ENCODE measurements at regions not wholly inside any gene's neighbourhood (a gene's known extent, or its start where the extent isn't known, plus 50 kb on each side); places are given as distances from the start of the nearest gene placed in this dataset.

DNA sequence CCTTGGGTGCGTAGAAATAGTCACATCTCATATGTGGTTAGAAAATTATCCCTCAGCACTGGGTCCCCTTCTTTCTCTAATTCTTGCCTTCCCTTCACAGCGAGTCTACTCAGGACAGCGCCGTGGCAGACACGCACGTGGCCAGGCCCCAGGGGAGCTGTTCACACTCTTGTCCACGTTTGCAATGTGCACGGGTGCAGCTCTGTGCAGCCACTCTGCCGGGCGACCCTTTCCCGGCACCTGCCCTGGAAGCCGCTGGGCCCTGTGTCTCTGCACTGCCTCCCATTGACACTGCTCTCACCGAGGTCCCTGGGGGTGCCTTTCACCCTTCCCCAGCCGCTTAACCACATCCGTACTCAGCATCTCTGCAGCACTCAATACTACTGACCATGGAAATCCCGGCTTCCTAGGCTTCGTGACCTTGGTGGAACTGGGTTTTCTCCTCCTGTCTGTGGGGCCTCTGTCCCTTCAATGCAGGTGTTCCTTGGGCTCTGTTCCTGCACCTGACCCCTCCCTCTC lies 104.9 kb downstream of the DACT2 start:
- H3K9me3 ChIP-seq: no peaks in the 10 kb centered on the region
- no peak overlapping the region for H3K27ac ChIP-seq
- WGBS, 2 donors (ENCODE audit: low coverage in 1 of 2): 90 to 100% methylated on average over 1 to 17 of the region's 17 CpGs
- no peaks in the 10 kb centered on the region for H3K36me3 ChIP-seq
- in situ Hi-C loops (cut with MboI; ENCODE audit: low pct_ligation_motif_present in 1 of 4, low pct_unique_long_range_greater_than_20kb in 1 of 4, low sequenced_read_pairs in 3 of 4) (no loop called here), intact Hi-C loops (cut with DNase I; ENCODE audit: low total_unique reads) (no loop called here)
- TF ChIP-seq POLR2AphosphoS5 (IDR thresholded peaks at IDR 0.05) (no peak), POLR2A (IDR thresholded peaks at IDR 0.05) (no peak), EP300 (IDR thresholded peaks at IDR 0.05; ENCODE audit: low read depth) (no peak)
- TF ChIP-seq, protein P1, sequence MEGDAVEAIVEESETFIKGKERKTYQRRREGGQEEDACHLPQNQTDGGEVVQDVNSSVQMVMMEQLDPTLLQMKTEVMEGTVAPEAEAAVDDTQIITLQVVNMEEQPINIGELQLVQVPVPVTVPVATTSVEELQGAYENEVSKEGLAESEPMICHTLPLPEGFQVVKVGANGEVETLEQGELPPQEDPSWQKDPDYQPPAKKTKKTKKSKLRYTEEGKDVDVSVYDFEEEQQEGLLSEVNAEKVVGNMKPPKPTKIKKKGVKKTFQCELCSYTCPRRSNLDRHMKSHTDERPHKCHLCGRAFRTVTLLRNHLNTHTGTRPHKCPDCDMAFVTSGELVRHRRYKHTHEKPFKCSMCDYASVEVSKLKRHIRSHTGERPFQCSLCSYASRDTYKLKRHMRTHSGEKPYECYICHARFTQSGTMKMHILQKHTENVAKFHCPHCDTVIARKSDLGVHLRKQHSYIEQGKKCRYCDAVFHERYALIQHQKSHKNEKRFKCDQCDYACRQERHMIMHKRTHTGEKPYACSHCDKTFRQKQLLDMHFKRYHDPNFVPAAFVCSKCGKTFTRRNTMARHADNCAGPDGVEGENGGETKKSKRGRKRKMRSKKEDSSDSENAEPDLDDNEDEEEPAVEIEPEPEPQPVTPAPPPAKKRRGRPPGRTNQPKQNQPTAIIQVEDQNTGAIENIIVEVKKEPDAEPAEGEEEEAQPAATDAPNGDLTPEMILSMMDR (IDR thresholded peaks at IDR 0.05): no peak
- no peak overlapping the region for H3K4me3 ChIP-seq
- no peaks in the 10 kb centered on the region for H3K4me1 ChIP-seq
- DNase-seq: no peak
- no peaks in the 10 kb centered on the region for H3K27me3 ChIP-seq

DNA sequence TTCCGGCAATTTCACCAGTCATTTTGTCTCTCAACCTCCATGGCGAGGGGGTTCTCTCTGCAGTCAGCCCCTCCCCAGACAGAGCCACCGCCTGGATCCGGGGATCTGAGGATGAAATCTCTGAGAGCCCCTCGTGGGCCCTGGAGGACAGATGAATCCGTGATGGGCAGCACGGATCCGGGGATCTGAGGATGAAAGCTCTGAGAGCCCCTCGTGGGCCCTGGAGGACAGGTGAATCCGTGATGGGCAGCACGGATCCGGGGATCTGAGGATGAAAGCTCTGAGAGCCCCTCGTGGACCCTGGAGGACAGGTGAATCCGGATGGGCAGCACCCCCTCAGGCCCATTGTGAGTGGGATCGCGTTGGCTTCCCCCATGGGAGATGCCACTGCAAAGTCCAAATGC lies 106.5 kb downstream of the DACT2 start:
- intact Hi-C loops (cut with DNase I; ENCODE audit: low total_unique reads): no loop called here
- no peaks in the 10 kb centered on the region for H3K27me3 ChIP-seq
- TF ChIP-seq, protein P1 (IDR thresholded peaks at IDR 0.05): no peak
- TF ChIP-seq POLR2AphosphoS5 (IDR thresholded peaks at IDR 0.05) (no peak), EP300 (IDR thresholded peaks at IDR 0.05; ENCODE audit: low read depth) (no peak), POLR2A (IDR thresholded peaks at IDR 0.05) (no peak)
- no peak for DNase-seq
- H3K4me3 ChIP-seq: no peak overlapping the region
- H3K9me3 ChIP-seq: no peaks in the 10 kb centered on the region
- H3K4me1 ChIP-seq: no peaks in the 10 kb centered on the region
- in situ Hi-C loops (cut with MboI; ENCODE audit: low pct_ligation_motif_present in 1 of 4, low pct_unique_long_range_greater_than_20kb in 1 of 4, low sequenced_read_pairs in 3 of 4): no loop called here
- no peaks in the 10 kb centered on the region for H3K36me3 ChIP-seq
- 86% methylated on average over 16 of the region's 16 CpGs; no CpG with 5 or more reads in 1 of the 2 donors for WGBS, 2 donors (ENCODE audit: low coverage in 1 of 2)
- H3K27ac ChIP-seq: no peak overlapping the region

DNA sequence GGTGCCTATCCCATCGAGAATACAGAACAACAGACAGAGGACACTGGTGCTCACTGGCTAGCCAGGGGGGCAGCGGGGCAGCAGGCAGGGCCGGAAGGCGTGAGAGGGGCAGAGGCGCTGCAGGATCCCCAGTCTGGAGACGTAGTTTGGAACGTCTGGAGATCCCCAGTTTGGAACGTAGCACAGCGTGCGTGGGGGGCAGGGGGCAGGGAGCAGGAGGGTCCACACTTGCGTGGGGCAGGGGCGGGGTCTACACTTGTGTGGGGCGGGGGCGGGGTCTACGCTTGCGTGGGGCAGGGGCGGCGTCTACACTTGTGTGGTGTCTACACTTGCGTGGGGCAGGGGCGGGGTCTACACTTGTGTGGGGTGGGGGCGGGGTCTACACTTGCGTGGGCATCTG lies 107.2 kb downstream of the DACT2 start:
- in situ Hi-C loops (cut with MboI; ENCODE audit: low pct_ligation_motif_present in 1 of 4, low pct_unique_long_range_greater_than_20kb in 1 of 4, low sequenced_read_pairs in 3 of 4): no loop called here
- intact Hi-C loops (cut with DNase I; ENCODE audit: low total_unique reads): no loop called here

DNA sequence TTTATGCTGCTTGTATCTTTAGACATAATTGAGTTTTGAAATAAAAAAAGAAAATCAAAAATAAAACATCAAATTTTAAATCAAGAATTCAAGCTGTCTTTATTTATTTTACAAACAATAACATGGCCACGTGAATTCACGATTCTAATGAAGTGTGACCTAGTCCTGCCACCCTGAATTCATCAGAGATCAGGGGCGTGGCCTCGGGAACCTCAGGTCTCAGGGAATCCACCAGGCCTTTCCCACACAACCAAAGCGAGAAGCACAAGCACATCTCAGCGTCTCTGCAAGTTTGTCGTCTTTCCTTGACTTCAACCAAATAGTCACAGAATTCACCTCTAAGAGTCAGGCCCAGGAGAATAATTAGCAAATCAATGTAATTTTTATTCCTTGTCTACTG lies 107.9 kb downstream of the DACT2 start:
- no peaks in the 10 kb centered on the region for H3K36me3 ChIP-seq
- no peaks in the 10 kb centered on the region for H3K27me3 ChIP-seq
- H3K4me3 ChIP-seq: no peak overlapping the region
- intact Hi-C loops (cut with DNase I; ENCODE audit: low total_unique reads) (no loop called here), in situ Hi-C loops (cut with MboI; ENCODE audit: low pct_ligation_motif_present in 1 of 4, low pct_unique_long_range_greater_than_20kb in 1 of 4, low sequenced_read_pairs in 3 of 4) (no loop called here)
- H3K27ac ChIP-seq: no peak overlapping the region
- no peaks in the 10 kb centered on the region for H3K4me1 ChIP-seq
- H3K9me3 ChIP-seq: no peaks in the 10 kb centered on the region
- 81 to 90% methylated on average over 2 to 7 of the region's 7 CpGs for WGBS, 2 donors (ENCODE audit: low coverage in 1 of 2)
- DNase-seq: no peak
- TF ChIP-seq POLR2AphosphoS5 (IDR thresholded peaks at IDR 0.05) (no peak), EP300 (IDR thresholded peaks at IDR 0.05; ENCODE audit: low read depth) (no peak), POLR2A (IDR thresholded peaks at IDR 0.05) (no peak)
- TF ChIP-seq, protein P1 (IDR thresholded peaks at IDR 0.05): no peak

More for the DNA sequence above, 107.2 kb downstream of the DACT2 start:
- Histone ChIP-seq H3K9me3 (no peaks in the 10 kb centered on the region), H3K4me3 (no peak overlapping the region), H3K27me3 (no peaks in the 10 kb centered on the region), H3K27ac (no peak overlapping the region), H3K4me1 (no peaks in the 10 kb centered on the region), H3K36me3 (no peaks in the 10 kb centered on the region)
- TF ChIP-seq, protein P1 (IDR thresholded peaks at IDR 0.05): no peak
- TF ChIP-seq POLR2AphosphoS5 (IDR thresholded peaks at IDR 0.05) (no peak), EP300 (IDR thresholded peaks at IDR 0.05; ENCODE audit: low read depth) (no peak), POLR2A (IDR thresholded peaks at IDR 0.05) (no peak)
- WGBS, 2 donors (ENCODE audit: low coverage in 1 of 2): 97% methylated on average over 17 of the region's 22 CpGs; no CpG with 5 or more reads in 1 of the 2 donors
- DNase-seq: no peak
